Uterus (tissue), 3 donors: ENCODE measurements at regions not wholly inside any gene's neighbourhood (a gene's known extent, or its start where the extent isn't known, plus 50 kb on each side); places are given as distances from the start of the nearest gene placed in this dataset.

Experiments
- DNase-seq, 2 donors: peaks; one replicate each; pipeline ENCODE4 v3.0.0-alpha.2; 2019 to 2020
- H3K27ac ChIP-seq, 2 donors: fragments of 200-600 bp; sonication (generic); 1 replicate in 1 of 2; 2 replicates in 1 of 2; pipeline ENCODE4 v1.5.1; 2016 to 2018
- H3K27me3 ChIP-seq, 2 donors: fragments of 200-600 bp; sonication (generic); one replicate each; pipeline ENCODE4 v1.5.1; 2018 to 2019; ENCODE audit warnings: control low read depth in 1 of 2
- H3K36me3 ChIP-seq, 2 donors: fragments of 200-600 bp; sonication (generic); one replicate each; pipeline ENCODE4 v1.5.1; 2019; ENCODE audit warnings: control low read depth in 1 of 2
- H3K4me1 ChIP-seq, 2 donors: fragments of 200-600 bp; sonication (generic); one replicate each; pipeline ENCODE4 v1.5.1; 2018 to 2019; ENCODE audit warnings: control low read depth in 1 of 2
- H3K4me3 ChIP-seq, 2 donors: fragments of 200-600 bp; sonication (generic); 1 replicate in 1 of 2; 2 replicates in 1 of 2; pipeline ENCODE4 v1.5.1; 2018 to 2019; ENCODE audit warnings: mild to moderate bottlenecking in 1 of 2
- H3K9me3 ChIP-seq, 2 donors: fragments of 200-600 bp; sonication (generic); one replicate each; pipeline ENCODE4 v1.5.1; 2019; ENCODE audit warnings: control low read depth in 1 of 2
- POLR2A ChIP-seq, 2 donors: fragments of 450-650 bp; IDR thresholded peaks; one replicate each; pipeline ENCODE4 v1.6.1; 2016; ENCODE audit warnings: antibody characterized with exemption in 2 of 2, mild to moderate bottlenecking in 1 of 2, moderate library complexity in 1 of 2
- intact Hi-C: fragments of 100-400 bp; cut with DNase I; formaldehyde crosslinking; loops from one replicate; pipeline ENCODE4 v1.15.1; 2023; ENCODE audit warnings: low total_unique reads
- TF ChIP-seq, protein P1 (sequence below), 4 experiments: fragments of 200-600 bp in 2 of 4; fragments of 450-650 bp in 2 of 4; sonication (generic) in 2 of 4; IDR thresholded peaks; one replicate each; pipeline ENCODE4 v1.5.1; 2016 to 2019; ENCODE audit warnings: antibody characterized with exemption in 4 of 4, mild to moderate bottlenecking in 2 of 4, moderate library complexity in 1 of 4
- donor health status: DM: yes; HTN: yes; CAD: no.

DNA sequence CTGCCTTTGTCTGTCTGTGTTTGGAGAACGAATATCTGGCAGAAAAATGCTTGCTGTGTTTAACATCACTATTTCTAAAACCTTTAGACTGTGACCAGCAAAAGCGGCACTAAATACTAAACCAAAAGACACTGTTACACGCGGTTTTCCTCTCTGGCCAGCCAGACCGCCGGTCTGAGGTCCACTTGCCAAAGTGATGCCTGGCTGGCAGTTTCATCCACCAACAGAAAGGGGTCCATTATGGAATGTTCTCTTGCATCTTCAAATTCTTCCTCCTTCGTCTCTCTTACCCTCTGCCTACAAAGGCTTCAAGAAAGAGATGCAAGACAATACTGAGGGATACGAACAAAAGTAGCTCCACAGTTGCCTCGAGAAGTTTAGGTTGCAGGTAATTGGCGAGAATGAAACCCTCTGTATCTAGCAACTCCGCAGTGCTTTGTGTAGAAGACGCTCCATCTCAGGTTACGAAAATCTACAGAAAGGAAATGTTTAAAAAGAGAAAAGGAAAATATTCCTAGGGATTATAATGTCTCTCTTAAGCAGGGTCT lies 176.6 kb downstream of the TRIM27 start:
- no peaks in the 10 kb centered on the region for H3K36me3 ChIP-seq
- intact Hi-C loops: no loop called here
- no peak for DNase-seq
- H3K9me3 ChIP-seq: peaks cover 0 to 8% of the 10 kb centered on the region in 2 donors
- no peaks in the 10 kb centered on the region for H3K4me1 ChIP-seq
- H3K27me3 ChIP-seq: peaks cover 0 to 9% of the 10 kb centered on the region in 2 donors
- TF ChIP-seq POLR2A (IDR thresholded peaks at IDR 0.05): no peak
- TF ChIP-seq, protein P1, sequence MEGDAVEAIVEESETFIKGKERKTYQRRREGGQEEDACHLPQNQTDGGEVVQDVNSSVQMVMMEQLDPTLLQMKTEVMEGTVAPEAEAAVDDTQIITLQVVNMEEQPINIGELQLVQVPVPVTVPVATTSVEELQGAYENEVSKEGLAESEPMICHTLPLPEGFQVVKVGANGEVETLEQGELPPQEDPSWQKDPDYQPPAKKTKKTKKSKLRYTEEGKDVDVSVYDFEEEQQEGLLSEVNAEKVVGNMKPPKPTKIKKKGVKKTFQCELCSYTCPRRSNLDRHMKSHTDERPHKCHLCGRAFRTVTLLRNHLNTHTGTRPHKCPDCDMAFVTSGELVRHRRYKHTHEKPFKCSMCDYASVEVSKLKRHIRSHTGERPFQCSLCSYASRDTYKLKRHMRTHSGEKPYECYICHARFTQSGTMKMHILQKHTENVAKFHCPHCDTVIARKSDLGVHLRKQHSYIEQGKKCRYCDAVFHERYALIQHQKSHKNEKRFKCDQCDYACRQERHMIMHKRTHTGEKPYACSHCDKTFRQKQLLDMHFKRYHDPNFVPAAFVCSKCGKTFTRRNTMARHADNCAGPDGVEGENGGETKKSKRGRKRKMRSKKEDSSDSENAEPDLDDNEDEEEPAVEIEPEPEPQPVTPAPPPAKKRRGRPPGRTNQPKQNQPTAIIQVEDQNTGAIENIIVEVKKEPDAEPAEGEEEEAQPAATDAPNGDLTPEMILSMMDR (IDR thresholded peaks at IDR 0.05): no peak
- H3K27ac ChIP-seq: no peak overlapping the region
- H3K4me3 ChIP-seq: no peak overlapping the region

DNA sequence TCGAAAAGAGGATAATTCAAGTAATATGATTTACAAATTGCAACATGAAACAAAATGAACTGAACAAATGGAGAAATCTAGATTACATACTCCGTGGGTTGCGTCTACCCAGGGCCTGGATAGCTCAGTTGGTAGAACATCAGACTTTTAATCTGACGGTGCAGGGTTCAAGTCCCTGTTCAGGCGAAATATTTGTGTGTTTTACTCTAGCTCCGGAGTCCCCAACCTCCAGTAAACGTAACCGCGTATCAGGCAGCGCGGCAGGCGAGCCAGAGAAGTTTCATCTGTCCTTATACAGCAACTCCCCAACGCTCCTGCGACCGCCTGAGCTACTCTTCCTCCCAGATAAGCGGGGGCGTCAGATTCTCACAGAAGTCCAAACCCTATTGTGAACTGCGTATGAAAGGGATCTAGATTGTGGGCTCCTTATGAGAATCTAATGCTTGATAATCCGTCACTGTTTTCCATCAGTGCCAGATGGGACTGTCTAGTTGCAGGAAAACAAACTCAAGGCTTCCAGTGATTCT lies 176.1 kb downstream of the TRIM27 start:
- H3K27ac ChIP-seq: no peak overlapping the region
- H3K27me3 ChIP-seq: peaks cover 0 to 8% of the 10 kb centered on the region in 2 donors
- no peak overlapping the region for H3K4me3 ChIP-seq
- TF ChIP-seq, protein P1 (IDR thresholded peaks at IDR 0.05): no peak
- TF ChIP-seq POLR2A (IDR thresholded peaks at IDR 0.05): no peak
- H3K9me3 ChIP-seq: peaks cover 0 to 8% of the 10 kb centered on the region in 2 donors
- no peak for DNase-seq
- intact Hi-C loops: no loop called here
- no peaks in the 10 kb centered on the region for H3K4me1 ChIP-seq
- H3K36me3 ChIP-seq: no peaks in the 10 kb centered on the region

DNA sequence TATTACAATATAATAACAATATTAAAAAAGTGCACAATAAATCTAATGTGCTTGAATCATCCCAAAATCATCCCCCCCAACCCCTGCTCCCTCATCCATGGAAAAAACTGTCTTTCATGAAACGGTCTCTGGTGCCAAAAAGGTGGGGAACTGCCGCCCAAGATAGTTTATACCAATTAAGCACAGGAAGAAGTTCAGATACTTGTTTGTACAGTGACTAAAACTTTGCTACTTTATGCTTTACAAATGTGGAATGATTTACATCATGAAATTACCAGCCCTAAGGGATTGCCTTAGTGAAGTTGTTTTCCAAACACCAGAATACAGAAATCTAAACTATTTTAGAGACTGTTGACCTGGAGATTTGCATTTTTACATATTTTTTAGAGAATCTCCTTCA lies 175.6 kb downstream of the TRIM27 start:
- peaks cover 0 to 8% of the 10 kb centered on the region in 2 donors for H3K9me3 ChIP-seq
- no peaks in the 10 kb centered on the region for H3K36me3 ChIP-seq
- H3K4me3 ChIP-seq: no peak overlapping the region
- peaks cover 0 to 4% of the 10 kb centered on the region in 2 donors for H3K27me3 ChIP-seq
- DNase-seq: no peak
- intact Hi-C loops: no loop called here
- H3K4me1 ChIP-seq: no peaks in the 10 kb centered on the region
- no peak overlapping the region for H3K27ac ChIP-seq
- TF ChIP-seq POLR2A (IDR thresholded peaks at IDR 0.05): no peak
- TF ChIP-seq, protein P1 (IDR thresholded peaks at IDR 0.05): no peak

- no peak overlapping the region for H3K27ac ChIP-seq
- intact Hi-C loops: no loop called here
- H3K36me3 ChIP-seq: no peaks in the 10 kb centered on the region
- no peak overlapping the region for H3K4me3 ChIP-seq
- no peak for DNase-seq
- TF ChIP-seq, protein P1 (IDR thresholded peaks at IDR 0.05): no peak
- TF ChIP-seq POLR2A (IDR thresholded peaks at IDR 0.05): no peak
- H3K27me3 ChIP-seq: no peaks in the 10 kb centered on the region
- H3K4me1 ChIP-seq: no peaks in the 10 kb centered on the region
- peaks cover 0 to 8% of the 10 kb centered on the region in 2 donors for H3K9me3 ChIP-seq
These were observed 172.8 kb downstream of the TRIM27 start for GRCh38 chr6:28750926-28751458.

- no peaks in the 10 kb centered on the region for H3K36me3 ChIP-seq
- TF ChIP-seq POLR2A (IDR thresholded peaks at IDR 0.05): no peak
- TF ChIP-seq, protein P1 (IDR thresholded peaks at IDR 0.05): no peak
- intact Hi-C loops: no loop called here
- H3K4me3 ChIP-seq: no peak overlapping the region
- no peaks in the 10 kb centered on the region for H3K4me1 ChIP-seq
- no peaks in the 10 kb centered on the region for H3K27me3 ChIP-seq
- H3K27ac ChIP-seq: no peak overlapping the region
- H3K9me3 ChIP-seq: peaks cover 0 to 8% of the 10 kb centered on the region in 2 donors
- no peak for DNase-seq
These were observed 172.3 kb downstream of the TRIM27 start for GRCh38 chr6:28751514-28751913.
